Neural progenitor cell (in vitro differentiated cells): ENCODE measurements at regions not wholly inside any gene's neighbourhood (a gene's known extent, or its start where the extent isn't known, plus 50 kb on each side); places are given as distances from the start of the nearest gene placed in this dataset.

Experiments used
- DNase-seq: peaks from one replicate; pipeline ENCODE4 v3.0.0-alpha.2; 2016; ENCODE audit warnings: low spot score
- H2AFZ ChIP-seq: fragments of 200-600 bp; sonication (generic); replicated peaks from 2 replicates; pipeline ENCODE4 v1.6.1; 2016; ENCODE audit warnings: antibody characterized with exemption
- H3F3A ChIP-seq: fragments of 200-600 bp; sonication (generic); 2 replicates; pipeline ENCODE4 v1.6.1; 2016; ENCODE audit warnings: antibody characterized with exemption, low read depth
- H3K27ac ChIP-seq: fragments of 200-600 bp; sonication (generic); 2 replicates; pipeline ENCODE4 v1.5.1; 2016; ENCODE audit warnings: mild to moderate bottlenecking
- H3K27me3 ChIP-seq: fragments of 200-600 bp; sonication (generic); 2 replicates; pipeline ENCODE4 v1.6.1; 2016; ENCODE audit warnings: mild to moderate bottlenecking, moderate library complexity
- H3K36me3 ChIP-seq: fragments of 200-600 bp; sonication (generic); 2 replicates; pipeline ENCODE4 v1.5.1; 2016
- H3K4me1 ChIP-seq: fragments of 200-600 bp; sonication (generic); 2 replicates; pipeline ENCODE4 v1.6.1; 2016; ENCODE audit warnings: mixed run types
- H3K4me2 ChIP-seq: fragments of 200-600 bp; sonication (generic); 2 replicates; pipeline ENCODE4 v1.6.1; 2016
- H3K4me3 ChIP-seq: fragments of 200-600 bp; sonication (generic); 2 replicates; pipeline ENCODE4 v1.5.1; 2016
- H3K79me2 ChIP-seq: fragments of 200-600 bp; sonication (generic); 2 replicates; pipeline ENCODE4 v1.6.1; 2016; ENCODE audit warnings: low read depth
- H3K9ac ChIP-seq: fragments of 200-600 bp; sonication (generic); 2 replicates; pipeline ENCODE4 v1.6.1; 2016
- H3K9me3 ChIP-seq: fragments of 200-600 bp; sonication (generic); 2 replicates; pipeline ENCODE4 v1.5.1; 2016; ENCODE audit warnings: low read depth
- H4K20me1 ChIP-seq: fragments of 200-600 bp; sonication (generic); 2 replicates; pipeline ENCODE4 v1.6.1; 2016; ENCODE audit warnings: low read depth
- H3K27ac Mint-ChIP-seq: 3 replicates; pipeline ENCODE4 v1.8.0; 2021; ENCODE audit warnings: mixed read lengths
- H3K27me3 Mint-ChIP-seq: 2 replicates; pipeline ENCODE4 v1.8.0; 2022; ENCODE audit warnings: low read depth, mild to moderate bottlenecking, inconsistent platforms, moderate library complexity, mixed read lengths; ENCODE audit not compliant: insufficient read depth
- H3K36me3 Mint-ChIP-seq: 3 replicates; pipeline ENCODE4 v1.8.0; 2021; ENCODE audit warnings: mixed read lengths
- H3K4me1 Mint-ChIP-seq: 3 replicates; pipeline ENCODE4 v1.8.0; 2021; ENCODE audit warnings: mixed read lengths
- H3K4me3 Mint-ChIP-seq: 3 replicates; pipeline ENCODE4 v1.8.0; 2021; ENCODE audit warnings: mild to moderate bottlenecking, moderate library complexity, mixed read lengths
- H3K9me3 Mint-ChIP-seq: 3 replicates; pipeline ENCODE4 v1.8.0; 2020; ENCODE audit warnings: mixed read lengths
- CTCF ChIP-seq: fragments of 200-600 bp; sonication (generic); IDR thresholded peaks from 2 replicates; pipeline ENCODE4 v1.5.1; 2017; ENCODE audit warnings: antibody characterized with exemption, mild to moderate bottlenecking
- EZH2 ChIP-seq: fragments of 200-600 bp; sonication (generic); IDR thresholded peaks from 2 replicates; pipeline ENCODE4 v1.6.1; 2017; ENCODE audit warnings: antibody characterized with exemption, mild to moderate bottlenecking, moderate library complexity
- EZH2phosphoT487 ChIP-seq: fragments of 200-600 bp; sonication (generic); IDR thresholded peaks from 2 replicates; pipeline ENCODE4 v1.6.1; 2017; ENCODE audit warnings: antibody characterized with exemption

GRCh38 chr18:8965398-8965797 is 137.1 kb upstream of the NDUFV2 start:
- Histone ChIP-seq H3K4me3 (no peak overlapping the region), H4K20me1 (no peaks in the 10 kb centered on the region), H3F3A (no peaks in the 10 kb centered on the region), H3K27me3 (no peaks in the 10 kb centered on the region), H3K9me3 (no peaks in the 10 kb centered on the region), H3K4me1 (peaks cover 3% of the 10 kb centered on the region), H3K36me3 (no peaks in the 10 kb centered on the region), H2AFZ (peak overlapping the region; percentile 5), H3K4me2 (no peak overlapping the region), H3K27ac (no peak overlapping the region), H3K79me2 (no peaks in the 10 kb centered on the region), H3K9ac (no peak overlapping the region)
- peaks cover 6% of the 10 kb centered on the region for H3K4me1 Mint-ChIP-seq
- H3K27me3 Mint-ChIP-seq, result peaks cover 13% of the 10 kb centered on the region
- no peak for TF ChIP-seq CTCF
- no peak for TF ChIP-seq EZH2phosphoT487
- TF ChIP-seq EZH2, result no peak
- no peak overlapping the region for H3K4me3 Mint-ChIP-seq
- peak overlapping the region; percentile 21 for H3K27ac Mint-ChIP-seq
- peaks cover 4% of the 10 kb centered on the region for H3K9me3 Mint-ChIP-seq
- no peak for DNase-seq
- H3K36me3 Mint-ChIP-seq, result peaks cover 6% of the 10 kb centered on the region

- Histone ChIP-seq H3K9ac (no peak overlapping the region), H3K27me3 (no peaks in the 10 kb centered on the region), H3K36me3 (no peaks in the 10 kb centered on the region), H2AFZ (no peak overlapping the region), H3K4me1 (peaks cover 4% of the 10 kb centered on the region), H3K79me2 (no peaks in the 10 kb centered on the region), H4K20me1 (no peaks in the 10 kb centered on the region), H3K4me2 (no peak overlapping the region), H3K27ac (no peak overlapping the region), H3K9me3 (no peaks in the 10 kb centered on the region), H3K4me3 (no peak overlapping the region), H3F3A (no peaks in the 10 kb centered on the region)
- Mint-ChIP-seq H3K9me3 (peaks cover 7% of the 10 kb centered on the region), H3K27ac (no peak overlapping the region), H3K4me1 (peaks cover 6% of the 10 kb centered on the region), H3K36me3 (peaks cover 6% of the 10 kb centered on the region), H3K27me3 (peaks cover 11% of the 10 kb centered on the region), H3K4me3 (no peak overlapping the region)
- TF ChIP-seq EZH2phosphoT487 (no peak), EZH2 (no peak), CTCF (no peak)
- DNase-seq, result no peak
Measured at GRCh38 chr18:8966821-8967220, 135.7 kb upstream of the NDUFV2 start.

- TF ChIP-seq CTCF (no peak), EZH2 (no peak), EZH2phosphoT487 (no peak)
- peaks cover 7% of the 10 kb centered on the region for H3K9me3 Mint-ChIP-seq
- Histone ChIP-seq H3F3A (no peaks in the 10 kb centered on the region), H3K4me1 (peaks cover 4% of the 10 kb centered on the region), H3K36me3 (no peaks in the 10 kb centered on the region), H3K4me2 (no peak overlapping the region), H3K9ac (no peak overlapping the region), H3K79me2 (no peaks in the 10 kb centered on the region), H3K27ac (no peak overlapping the region), H3K27me3 (no peaks in the 10 kb centered on the region), H4K20me1 (no peaks in the 10 kb centered on the region), H3K4me3 (no peak overlapping the region), H2AFZ (no peak overlapping the region), H3K9me3 (no peaks in the 10 kb centered on the region)
- no peak overlapping the region for H3K4me3 Mint-ChIP-seq
- no peak for DNase-seq
- H3K36me3 Mint-ChIP-seq, result peaks cover 6% of the 10 kb centered on the region
- H3K4me1 Mint-ChIP-seq, result peaks cover 2% of the 10 kb centered on the region
- no peak overlapping the region for H3K27ac Mint-ChIP-seq
- H3K27me3 Mint-ChIP-seq, result peaks cover 11% of the 10 kb centered on the region
Measured at GRCh38 chr18:8967573-8967972, 134.9 kb upstream of the NDUFV2 start.
